ENCODE measurements at regions not wholly inside any gene's neighbourhood (a gene's known extent, or its start where the extent isn't known, plus 50 kb on each side); places are given as distances from the start of the nearest gene placed in this dataset.

DNA sequence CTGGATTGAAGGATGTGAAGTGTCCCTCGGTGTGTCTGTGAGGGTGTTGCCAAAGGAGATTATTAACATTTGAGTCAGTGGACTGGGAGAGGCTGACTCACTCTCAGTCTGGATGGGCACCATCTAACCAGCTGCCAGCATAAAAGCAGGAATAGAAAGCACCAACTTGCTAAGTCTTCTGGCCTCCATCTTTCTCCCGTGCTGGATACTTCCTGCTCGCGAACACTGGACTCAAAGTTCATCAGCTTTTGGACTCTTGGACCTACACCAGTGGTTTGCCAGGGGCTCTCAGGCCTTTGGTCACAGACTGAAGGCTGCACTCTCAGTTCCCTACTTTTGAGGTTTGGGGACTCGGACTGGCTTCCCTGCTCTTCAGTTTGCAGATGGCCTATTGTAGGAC lies 220.3 kb upstream of the LRFN2 start:
- Histone ChIP-seq H3K36me3 (ENCODE audit: control insufficient read depth, low read length) (no peaks in the 10 kb centered on the region), H3K79me2 (ENCODE audit: control insufficient read depth, low read length) (no peaks in the 10 kb centered on the region), H3K27me3 (ENCODE audit: control insufficient read depth, low read length) (peaks cover 2% of the 10 kb centered on the region; the same call in 1 of the 2 replicates), H3K9me3 (ENCODE audit: control insufficient read depth, insufficient read depth, low read length) (no peaks in the 10 kb centered on the region), H3K4me3 (ENCODE audit: low read length) (no peak overlapping the region), H3K4me1 (ENCODE audit: control insufficient read depth, low read length) (peaks cover 14% of the 10 kb centered on the region), H4K20me1 (ENCODE audit: control insufficient read depth, insufficient read depth, low read depth, low read length) (no peaks in the 10 kb centered on the region), H3K27ac (ENCODE audit: low read depth, low read length) (no peak overlapping the region), H3K9me2 (replicated peaks; ENCODE audit: control insufficient read depth, low read length) (no peaks in the 10 kb centered on the region), H3K4me2 (ENCODE audit: low read length) (no peak overlapping the region), H3F3A (ENCODE audit: control insufficient read depth, insufficient read depth) (no peaks in the 10 kb centered on the region)
- TF ChIP-seq, protein P1, sequence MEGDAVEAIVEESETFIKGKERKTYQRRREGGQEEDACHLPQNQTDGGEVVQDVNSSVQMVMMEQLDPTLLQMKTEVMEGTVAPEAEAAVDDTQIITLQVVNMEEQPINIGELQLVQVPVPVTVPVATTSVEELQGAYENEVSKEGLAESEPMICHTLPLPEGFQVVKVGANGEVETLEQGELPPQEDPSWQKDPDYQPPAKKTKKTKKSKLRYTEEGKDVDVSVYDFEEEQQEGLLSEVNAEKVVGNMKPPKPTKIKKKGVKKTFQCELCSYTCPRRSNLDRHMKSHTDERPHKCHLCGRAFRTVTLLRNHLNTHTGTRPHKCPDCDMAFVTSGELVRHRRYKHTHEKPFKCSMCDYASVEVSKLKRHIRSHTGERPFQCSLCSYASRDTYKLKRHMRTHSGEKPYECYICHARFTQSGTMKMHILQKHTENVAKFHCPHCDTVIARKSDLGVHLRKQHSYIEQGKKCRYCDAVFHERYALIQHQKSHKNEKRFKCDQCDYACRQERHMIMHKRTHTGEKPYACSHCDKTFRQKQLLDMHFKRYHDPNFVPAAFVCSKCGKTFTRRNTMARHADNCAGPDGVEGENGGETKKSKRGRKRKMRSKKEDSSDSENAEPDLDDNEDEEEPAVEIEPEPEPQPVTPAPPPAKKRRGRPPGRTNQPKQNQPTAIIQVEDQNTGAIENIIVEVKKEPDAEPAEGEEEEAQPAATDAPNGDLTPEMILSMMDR (IDR thresholded peaks at IDR 0.05; ENCODE audit: low read depth, low read length, poor library complexity, severe bottlenecking): no peak
- no peak for TF ChIP-seq EZH2phosphoT487 (IDR thresholded peaks at IDR 0.05; ENCODE audit: borderline replicate concordance, low read length)

DNA sequence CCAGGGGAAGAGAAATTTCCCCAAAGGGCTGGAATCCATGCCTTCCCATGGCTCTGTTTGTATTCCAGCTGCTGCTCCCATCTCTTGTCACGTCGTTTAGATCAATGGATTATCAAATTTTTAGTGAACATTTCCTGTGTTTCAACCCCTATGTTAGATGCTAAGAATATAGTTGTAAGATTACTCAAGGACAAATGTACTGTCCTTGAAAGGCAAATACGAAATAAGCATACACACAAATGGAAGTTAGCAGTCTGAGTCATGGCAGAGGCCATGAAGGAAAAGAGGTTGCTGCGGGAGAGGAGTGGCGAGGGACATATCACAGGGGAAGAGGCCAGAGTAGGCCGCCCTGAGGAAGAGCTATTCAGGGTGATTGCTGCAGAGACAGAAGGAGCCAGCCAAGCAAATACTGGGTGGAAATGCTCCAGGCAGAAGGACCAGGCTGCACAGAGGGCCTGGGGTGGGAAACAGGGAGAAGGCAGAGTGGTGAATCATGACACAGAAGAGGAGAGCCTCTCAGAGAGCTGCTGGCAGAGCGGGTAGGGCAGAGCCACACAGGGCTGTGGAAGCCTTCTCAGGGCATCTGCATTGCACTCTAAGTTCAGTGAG lies 219.2 kb upstream of the LRFN2 start:
- no peak for TF ChIP-seq EZH2phosphoT487 (IDR thresholded peaks at IDR 0.05; ENCODE audit: borderline replicate concordance, low read length)
- TF ChIP-seq, protein P1 (IDR thresholded peaks at IDR 0.05; ENCODE audit: low read depth, low read length, poor library complexity, severe bottlenecking): no peak
- H3K27me3 ChIP-seq (ENCODE audit: control insufficient read depth, low read length): peaks cover 2% of the 10 kb centered on the region; the same call in 1 of the 2 replicates
- no peak overlapping the region for H3K4me2 ChIP-seq (ENCODE audit: low read length)
- H3K36me3 ChIP-seq (ENCODE audit: control insufficient read depth, low read length): no peaks in the 10 kb centered on the region
- H3K9me2 ChIP-seq (replicated peaks; ENCODE audit: control insufficient read depth, low read length): no peaks in the 10 kb centered on the region
- H4K20me1 ChIP-seq (ENCODE audit: control insufficient read depth, insufficient read depth, low read depth, low read length): no peaks in the 10 kb centered on the region
- no peaks in the 10 kb centered on the region for H3K79me2 ChIP-seq (ENCODE audit: control insufficient read depth, low read length)
- no peak overlapping the region for H3K4me3 ChIP-seq (ENCODE audit: low read length)
- no peaks in the 10 kb centered on the region for H3F3A ChIP-seq (ENCODE audit: control insufficient read depth, insufficient read depth)
- no peak overlapping the region for H3K27ac ChIP-seq (ENCODE audit: low read depth, low read length)
- H3K4me1 ChIP-seq (ENCODE audit: control insufficient read depth, low read length): peaks cover 14% of the 10 kb centered on the region
- H3K9me3 ChIP-seq (ENCODE audit: control insufficient read depth, insufficient read depth, low read length): no peaks in the 10 kb centered on the region

DNA sequence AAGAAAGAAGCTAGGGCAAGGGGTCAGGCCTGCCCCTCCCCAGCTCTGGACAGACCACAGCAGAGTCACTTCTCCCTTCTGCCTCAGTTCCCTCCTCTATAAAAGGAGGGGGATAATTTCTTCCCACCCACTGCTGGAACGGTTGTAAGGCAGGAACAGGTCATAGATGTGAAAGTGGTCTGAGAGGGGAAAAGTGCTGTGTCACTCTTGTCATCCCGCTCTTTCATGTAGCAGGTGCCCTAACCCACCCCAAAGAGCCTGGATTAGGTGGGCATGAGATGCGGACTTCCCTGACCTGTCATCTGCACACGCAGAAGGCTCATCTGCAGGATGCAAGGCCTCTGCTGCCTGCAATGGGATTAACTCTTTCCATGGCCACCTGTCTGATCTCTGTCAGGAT lies 218.2 kb upstream of the LRFN2 start:
- no peaks in the 10 kb centered on the region for H3K79me2 ChIP-seq (ENCODE audit: control insufficient read depth, low read length)
- TF ChIP-seq, protein P1 (IDR thresholded peaks at IDR 0.05; ENCODE audit: low read depth, low read length, poor library complexity, severe bottlenecking): no peak
- no peak for TF ChIP-seq EZH2phosphoT487 (IDR thresholded peaks at IDR 0.05; ENCODE audit: borderline replicate concordance, low read length)
- no peaks in the 10 kb centered on the region for H3K36me3 ChIP-seq (ENCODE audit: control insufficient read depth, low read length)
- H3K4me3 ChIP-seq (ENCODE audit: low read length): no peak overlapping the region
- H3K9me2 ChIP-seq (replicated peaks; ENCODE audit: control insufficient read depth, low read length): no peaks in the 10 kb centered on the region
- H3F3A ChIP-seq (ENCODE audit: control insufficient read depth, insufficient read depth): no peaks in the 10 kb centered on the region
- H3K27ac ChIP-seq (ENCODE audit: low read depth, low read length): no peak overlapping the region
- no peaks in the 10 kb centered on the region for H3K9me3 ChIP-seq (ENCODE audit: control insufficient read depth, insufficient read depth, low read length)
- peaks cover 2% of the 10 kb centered on the region; the same call in 1 of the 2 replicates for H3K27me3 ChIP-seq (ENCODE audit: control insufficient read depth, low read length)
- no peaks in the 10 kb centered on the region for H4K20me1 ChIP-seq (ENCODE audit: control insufficient read depth, insufficient read depth, low read depth, low read length)
- peaks cover 14% of the 10 kb centered on the region for H3K4me1 ChIP-seq (ENCODE audit: control insufficient read depth, low read length)
- no peak overlapping the region for H3K4me2 ChIP-seq (ENCODE audit: low read length)

Measured in DOHH2 (cell line).